ENCODE measurements at regions not wholly inside any gene's neighbourhood (a gene's known extent, or its start where the extent isn't known, plus 50 kb on each side); places are given as distances from the start of the nearest gene placed in this dataset.

DNA sequence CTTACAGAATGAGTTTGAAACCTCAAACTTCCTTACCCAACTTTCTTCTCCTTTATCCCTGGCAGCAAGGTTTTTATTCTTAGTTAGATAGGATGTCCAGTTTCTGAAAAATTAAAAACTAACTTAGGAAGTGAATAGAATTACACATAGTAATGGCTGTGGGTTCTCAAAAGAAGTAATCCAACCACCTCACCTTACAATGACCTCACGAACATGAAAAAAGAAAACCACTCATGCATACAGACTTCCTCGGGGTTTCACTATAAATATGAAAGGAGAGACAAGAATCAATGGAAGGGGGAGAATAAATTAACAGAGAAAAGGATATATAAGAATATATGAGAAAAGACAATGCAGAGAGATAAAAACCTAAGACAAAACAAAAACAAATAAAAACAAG lies 1044.3 kb upstream of the KLHL29 start:
- intact Hi-C loops (cut with DNase I): no loop called here
- TF ChIP-seq, protein P1, sequence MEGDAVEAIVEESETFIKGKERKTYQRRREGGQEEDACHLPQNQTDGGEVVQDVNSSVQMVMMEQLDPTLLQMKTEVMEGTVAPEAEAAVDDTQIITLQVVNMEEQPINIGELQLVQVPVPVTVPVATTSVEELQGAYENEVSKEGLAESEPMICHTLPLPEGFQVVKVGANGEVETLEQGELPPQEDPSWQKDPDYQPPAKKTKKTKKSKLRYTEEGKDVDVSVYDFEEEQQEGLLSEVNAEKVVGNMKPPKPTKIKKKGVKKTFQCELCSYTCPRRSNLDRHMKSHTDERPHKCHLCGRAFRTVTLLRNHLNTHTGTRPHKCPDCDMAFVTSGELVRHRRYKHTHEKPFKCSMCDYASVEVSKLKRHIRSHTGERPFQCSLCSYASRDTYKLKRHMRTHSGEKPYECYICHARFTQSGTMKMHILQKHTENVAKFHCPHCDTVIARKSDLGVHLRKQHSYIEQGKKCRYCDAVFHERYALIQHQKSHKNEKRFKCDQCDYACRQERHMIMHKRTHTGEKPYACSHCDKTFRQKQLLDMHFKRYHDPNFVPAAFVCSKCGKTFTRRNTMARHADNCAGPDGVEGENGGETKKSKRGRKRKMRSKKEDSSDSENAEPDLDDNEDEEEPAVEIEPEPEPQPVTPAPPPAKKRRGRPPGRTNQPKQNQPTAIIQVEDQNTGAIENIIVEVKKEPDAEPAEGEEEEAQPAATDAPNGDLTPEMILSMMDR (IDR thresholded peaks at IDR 0.05): no peak
- TF ChIP-seq POLR2A (IDR thresholded peaks at IDR 0.05) (no peak), EP300 (IDR thresholded peaks at IDR 0.05) (no peak)
- no peaks in the 10 kb centered on the region for H3K36me3 ChIP-seq
- WGBS, 3 donors: 78 to 84% (median 82%) methylated on average over 2 of the region's 2 CpGs
- no peak overlapping the region for H3K27ac ChIP-seq
- DNase-seq: no peak
- H3K4me1 ChIP-seq (ENCODE audit: insufficient read depth): no peaks in the 10 kb centered on the region
- no peak overlapping the region for H3K4me3 ChIP-seq
- H3K27me3 ChIP-seq: no peaks in the 10 kb centered on the region
- H3K9me3 ChIP-seq: no peaks in the 10 kb centered on the region

DNA sequence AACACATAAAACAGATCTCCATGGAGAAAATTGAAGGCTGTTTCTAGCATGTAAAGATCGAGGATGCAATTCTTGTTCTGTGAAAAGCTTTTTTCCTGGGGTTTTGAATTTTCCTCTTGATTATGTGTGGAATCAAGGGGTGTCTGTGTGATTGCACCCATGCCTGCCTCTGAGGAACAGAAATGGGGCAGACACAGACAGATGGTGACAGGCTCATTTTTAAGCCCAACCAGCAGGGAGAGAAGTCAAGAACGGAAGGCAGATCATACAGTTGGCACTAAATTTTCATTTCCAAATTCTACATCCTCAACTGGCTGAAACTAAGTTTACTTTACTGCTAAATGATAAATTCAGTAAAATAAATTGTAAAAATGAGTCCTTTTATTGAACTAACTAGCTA lies 1037.7 kb upstream of the KLHL29 start:
- intact Hi-C loops (cut with DNase I): no loop called here
- TF ChIP-seq EP300 (IDR thresholded peaks at IDR 0.05) (no peak), POLR2A (IDR thresholded peaks at IDR 0.05) (no peak)
- WGBS, 3 donors: 76 to 79% (median 77%) methylated on average over 2 of the region's 2 CpGs

DNA sequence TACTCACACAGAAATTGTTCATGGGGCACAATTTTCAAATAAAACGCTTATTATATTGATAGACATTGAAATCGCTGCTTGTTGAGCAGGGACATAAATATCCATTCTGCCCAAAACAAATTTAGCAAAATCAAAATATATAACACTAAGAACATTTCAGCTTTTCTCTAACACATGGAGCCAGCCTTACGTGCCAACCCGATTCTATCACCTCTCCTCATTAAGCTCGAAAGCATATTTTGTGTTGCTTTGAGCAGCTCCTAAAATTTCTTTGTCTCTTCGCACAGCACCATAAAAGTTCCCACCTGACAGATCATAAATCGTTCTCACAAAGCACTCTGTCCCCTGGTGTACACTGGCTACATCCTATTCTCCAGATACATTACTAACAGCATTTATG lies 1034.4 kb upstream of the KLHL29 start:
- no peak for TF ChIP-seq POLR2A (IDR thresholded peaks at IDR 0.05)
- TF ChIP-seq, protein P1 (IDR thresholded peaks at IDR 0.05): no peak
- no peak for TF ChIP-seq EP300 (IDR thresholded peaks at IDR 0.05)
- H3K9me3 ChIP-seq: no peaks in the 10 kb centered on the region
- DNase-seq: no peak
- 90 to 93% (median 92%) methylated on average over 7 of the region's 7 CpGs for WGBS, 3 donors
- no peaks in the 10 kb centered on the region for H3K4me1 ChIP-seq (ENCODE audit: insufficient read depth)
- intact Hi-C loops (cut with DNase I): no loop called here
- no peaks in the 10 kb centered on the region for H3K36me3 ChIP-seq
- no peaks in the 10 kb centered on the region for H3K27me3 ChIP-seq
- H3K4me3 ChIP-seq: no peak overlapping the region
- H3K27ac ChIP-seq: no peak overlapping the region

More for the DNA sequence above, 1037.7 kb upstream of the KLHL29 start:
- Histone ChIP-seq H3K4me1 (ENCODE audit: insufficient read depth) (no peaks in the 10 kb centered on the region), H3K36me3 (no peaks in the 10 kb centered on the region), H3K27ac (no peak overlapping the region), H3K27me3 (no peaks in the 10 kb centered on the region), H3K4me3 (no peak overlapping the region), H3K9me3 (no peaks in the 10 kb centered on the region)
- no peak for DNase-seq

DNA sequence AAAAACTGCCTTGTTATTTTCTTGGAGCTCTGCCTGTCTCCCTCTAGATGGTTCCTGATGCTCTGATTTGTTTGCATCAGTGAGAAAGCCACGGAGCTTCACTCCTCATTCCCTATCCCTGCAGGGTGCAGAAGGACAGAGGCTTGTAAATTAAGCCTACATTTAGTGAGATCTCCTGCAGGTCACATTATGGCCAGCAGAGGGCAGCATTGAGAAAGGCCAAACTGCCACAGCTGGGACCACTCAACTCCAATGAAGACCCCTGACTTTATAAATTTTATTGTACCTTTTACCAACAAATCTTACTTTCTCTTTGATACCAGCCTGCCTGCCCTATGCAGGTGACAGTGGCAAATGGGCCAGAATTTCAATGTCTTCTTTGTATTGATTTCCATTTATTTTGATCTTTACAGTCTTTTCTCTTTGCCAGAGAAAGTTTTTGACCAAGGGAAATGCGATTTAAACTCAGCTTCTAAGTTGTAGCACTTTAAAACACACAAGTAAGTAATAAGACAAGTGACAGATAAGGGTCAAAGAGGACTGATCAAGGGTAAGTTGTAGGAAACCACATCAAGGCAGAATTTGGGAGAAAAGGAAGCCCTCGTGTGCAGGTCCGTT lies 1029.1 kb upstream of the KLHL29 start:
- Histone ChIP-seq H3K9me3 (no peaks in the 10 kb centered on the region), H3K27me3 (no peaks in the 10 kb centered on the region), H3K27ac (no peak overlapping the region), H3K4me3 (no peak overlapping the region), H3K4me1 (ENCODE audit: insufficient read depth) (no peaks in the 10 kb centered on the region), H3K36me3 (no peaks in the 10 kb centered on the region)
- DNase-seq: peak in 4 of 5 donors; percentile 21 to 59 (median 36)
- intact Hi-C loops (cut with DNase I): no loop called here
- 53 to 62% (median 60%) methylated on average over 4 of the region's 4 CpGs for WGBS, 3 donors
- TF ChIP-seq, protein P1 (IDR thresholded peaks at IDR 0.05): peak in 1 of 3 donors; percentile 47
- TF ChIP-seq EP300 (IDR thresholded peaks at IDR 0.05): no peak

DNA sequence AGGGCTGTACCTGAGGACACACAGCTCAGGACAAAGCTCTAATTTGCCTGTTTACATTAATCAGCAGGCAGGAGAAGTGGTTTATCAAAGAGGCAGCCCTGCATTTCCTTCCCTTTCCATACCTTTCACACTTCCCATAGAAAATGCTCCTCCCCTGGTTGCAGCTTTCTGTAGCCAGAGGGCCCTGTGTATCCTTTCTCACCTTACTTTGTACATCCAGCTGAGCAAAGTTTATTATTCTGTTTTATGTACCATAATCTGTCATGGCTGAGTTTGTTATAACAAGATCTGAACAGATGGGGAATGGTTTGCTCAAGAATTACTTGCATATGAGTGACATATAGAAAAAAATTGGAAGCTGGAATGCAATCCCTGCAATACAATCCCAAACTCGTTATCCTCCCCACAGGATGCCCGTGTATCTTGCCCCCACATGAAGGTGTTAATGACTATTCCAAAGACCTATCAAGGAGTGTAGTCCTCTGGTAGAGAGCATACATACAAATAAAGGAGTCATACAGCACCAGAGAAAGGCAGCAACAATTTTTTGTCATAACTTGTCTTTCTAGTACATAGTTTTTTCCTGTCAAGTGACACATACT lies 1025.8 kb upstream of the KLHL29 start:
- WGBS, 3 donors: 31 to 42% (median 39%) methylated on average over 2 of the region's 2 CpGs
- H3K4me1 ChIP-seq (ENCODE audit: insufficient read depth): no peaks in the 10 kb centered on the region
- H3K4me3 ChIP-seq: no peak overlapping the region
- H3K9me3 ChIP-seq: no peaks in the 10 kb centered on the region
- H3K27ac ChIP-seq: no peak overlapping the region
- no peak for DNase-seq
- TF ChIP-seq, protein P1 (IDR thresholded peaks at IDR 0.05): no peak
- TF ChIP-seq EP300 (IDR thresholded peaks at IDR 0.05) (no peak), POLR2A (IDR thresholded peaks at IDR 0.05) (no peak)
- H3K36me3 ChIP-seq: no peaks in the 10 kb centered on the region
- intact Hi-C loops (cut with DNase I): no loop called here
- no peaks in the 10 kb centered on the region for H3K27me3 ChIP-seq

Measured in ovary (tissue), 7 donors.